ENCODE measurements at regions not wholly inside any gene's neighbourhood (a gene's known extent, or its start where the extent isn't known, plus 50 kb on each side); places are given as distances from the start of the nearest gene placed in this dataset.

- no peak for ATAC-seq
- TF ChIP-seq CTCF (IDR thresholded peaks at IDR 0.05): no peak
- no peak for TF ChIP-seq POLR2A (IDR thresholded peaks at IDR 0.05)
- intact Hi-C loops (cut with DNase I): no loop called here
- no peaks in the 10 kb centered on the region for H3K4me1 ChIP-seq
- H3K27ac ChIP-seq: no peak overlapping the region
- H3K4me3 ChIP-seq: no peak overlapping the region
- H3K27me3 ChIP-seq: no peaks in the 10 kb centered on the region
- H3K36me3 ChIP-seq: no peaks in the 10 kb centered on the region
- no peaks in the 10 kb centered on the region for H3K9me3 ChIP-seq
- 83% methylated on average over 1 of the region's 1 CpG for WGBS (ENCODE audit: insufficient coverage, low coverage, low lambda C conversion rate, missing lambda C conversion rate)
- DNase-seq: no peak
Observed at GRCh38 chr5:168056499-168057182, 234.8 kb upstream of the WWC1 start.

- TF ChIP-seq CTCF (IDR thresholded peaks at IDR 0.05) (no peak), POLR2A (IDR thresholded peaks at IDR 0.05) (no peak)
- Histone ChIP-seq H3K4me1 (no peaks in the 10 kb centered on the region), H3K27me3 (no peaks in the 10 kb centered on the region), H3K36me3 (no peaks in the 10 kb centered on the region), H3K27ac (no peak overlapping the region), H3K9me3 (no peaks in the 10 kb centered on the region), H3K4me3 (no peak overlapping the region)
- DNase-seq: no peak
- ATAC-seq: no peak
- intact Hi-C loops (cut with DNase I): no loop called here
- 82% methylated on average over 5 of the region's 7 CpGs for WGBS (ENCODE audit: insufficient coverage, low coverage, low lambda C conversion rate, missing lambda C conversion rate)
Observed at GRCh38 chr5:168057905-168058304, 233.5 kb upstream of the WWC1 start.

- no peaks in the 10 kb centered on the region for H3K36me3 ChIP-seq
- 26% methylated on average over 2 of the region's 2 CpGs for WGBS (ENCODE audit: insufficient coverage, low coverage, low lambda C conversion rate, missing lambda C conversion rate)
- no peaks in the 10 kb centered on the region for H3K4me1 ChIP-seq
- no peak overlapping the region for H3K27ac ChIP-seq
- ATAC-seq (no peak), DNase-seq (no peak)
- no peaks in the 10 kb centered on the region for H3K9me3 ChIP-seq
- H3K27me3 ChIP-seq: no peaks in the 10 kb centered on the region
- TF ChIP-seq POLR2A (IDR thresholded peaks at IDR 0.05) (no peak), CTCF (IDR thresholded peaks at IDR 0.05) (no peak)
- no peak overlapping the region for H3K4me3 ChIP-seq
- intact Hi-C loops (cut with DNase I): no loop called here
Observed at GRCh38 chr5:168059131-168059530, 232.3 kb upstream of the WWC1 start.

DNA sequence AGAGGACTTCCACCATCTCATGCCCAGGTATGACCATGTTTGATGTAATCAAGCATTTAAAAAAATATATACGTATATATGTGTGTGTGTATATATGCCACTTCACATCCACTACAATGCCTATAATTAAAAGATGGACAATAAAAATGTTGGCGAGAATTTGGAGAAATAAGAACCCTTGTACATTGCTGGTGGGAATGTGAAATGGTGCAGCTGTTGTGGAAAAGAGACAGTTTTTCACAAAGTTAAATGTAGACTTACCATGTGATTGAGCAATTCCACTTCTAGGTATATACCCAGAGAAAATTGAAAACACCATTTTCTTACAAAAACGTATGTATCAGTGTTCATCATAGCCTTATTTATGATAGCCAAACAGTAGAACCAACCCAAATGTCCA lies 229.2 kb upstream of the WWC1 start:
- WGBS (ENCODE audit: insufficient coverage, low coverage, low lambda C conversion rate, missing lambda C conversion rate): 91% methylated on average over 3 of the region's 3 CpGs

More for the DNA sequence above, 229.2 kb upstream of the WWC1 start:
- no peak for ATAC-seq
- TF ChIP-seq POLR2A (IDR thresholded peaks at IDR 0.05): no peak
- no peak for TF ChIP-seq CTCF (IDR thresholded peaks at IDR 0.05)
- intact Hi-C loops (cut with DNase I): no loop called here
- H3K4me3 ChIP-seq: no peak overlapping the region
- H3K36me3 ChIP-seq: no peaks in the 10 kb centered on the region
- no peaks in the 10 kb centered on the region for H3K9me3 ChIP-seq
- H3K27ac ChIP-seq: no peak overlapping the region
- DNase-seq: no peak
- no peaks in the 10 kb centered on the region for H3K27me3 ChIP-seq
- peaks cover 0 to 4% (median 0%) of the 10 kb centered on the region in 4 donors for H3K4me1 ChIP-seq
